Raji (cell line): ENCODE measurements at regions not wholly inside any gene's neighbourhood (a gene's known extent, or its start where the extent isn't known, plus 50 kb on each side); places are given as distances from the start of the nearest gene placed in this dataset.

Source experiments
- POLR2A ChIP-seq: IDR thresholded peaks from 2 replicates; pipeline ENCODE4 v1.6.1; 2011; ENCODE audit warnings: low read depth, low read length, control low read depth; ENCODE audit not compliant: insufficient read depth

- no peak for TF ChIP-seq POLR2A
Observed at GRCh38 chr5:123937230-123937629, 425.3 kb downstream of the CSNK1G3 start.

- TF ChIP-seq POLR2A: no peak
Observed at GRCh38 chr5:123936548-123936947, 424.6 kb downstream of the CSNK1G3 start.

- no peak for TF ChIP-seq POLR2A
Observed at GRCh38 chr5:123929055-123929474, 417.1 kb downstream of the CSNK1G3 start.

DNA sequence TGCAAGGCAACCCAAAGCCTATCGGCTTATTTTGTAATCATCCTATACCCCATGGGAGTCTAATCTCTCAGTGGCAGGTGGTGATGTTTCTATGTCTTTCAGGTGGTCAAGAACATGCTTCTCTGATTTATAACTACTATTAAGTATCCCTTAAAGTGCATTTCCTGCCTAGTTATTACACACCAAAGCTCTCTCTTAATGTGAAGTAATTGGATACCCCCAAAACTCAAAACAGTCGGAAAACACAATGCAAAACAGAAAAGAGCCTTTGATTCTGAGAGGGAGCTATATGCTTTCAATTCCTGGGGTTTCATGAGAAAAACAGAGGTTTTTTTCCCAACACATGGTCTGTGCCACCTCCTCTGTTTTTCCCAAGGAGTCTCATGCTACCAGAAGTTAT is 416.4 kb downstream of the CSNK1G3 start:
- TF ChIP-seq POLR2A: no peak

DNA sequence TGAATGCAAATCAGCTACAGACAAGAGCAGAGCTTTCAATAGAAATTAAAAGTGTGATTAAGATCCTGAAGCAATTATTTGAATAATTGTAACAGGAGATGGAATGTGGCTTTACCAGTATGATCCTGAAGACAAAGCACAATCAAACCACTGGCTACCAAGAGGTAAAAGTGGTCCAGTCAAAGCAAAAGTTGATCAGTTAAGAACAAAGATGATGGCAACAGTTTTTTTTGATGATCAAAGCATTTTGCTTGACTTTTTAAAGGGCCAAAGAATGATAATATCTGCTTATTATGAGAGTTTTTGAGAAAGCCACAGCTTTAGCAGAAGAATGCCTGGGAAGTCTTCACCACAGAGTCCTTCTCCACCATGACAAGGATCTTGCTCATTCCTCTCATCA is 409.2 kb downstream of the CSNK1G3 start:
- no peak for TF ChIP-seq POLR2A

GRCh38 chr5:123916345-123917121 is 404.6 kb downstream of the CSNK1G3 start:
- TF ChIP-seq POLR2A: no peak

- no peak for TF ChIP-seq POLR2A
Observed at GRCh38 chr5:123914333-123914732, 402.4 kb downstream of the CSNK1G3 start.

- TF ChIP-seq POLR2A: no peak
Observed at GRCh38 chr5:123907349-123907748, 395.4 kb downstream of the CSNK1G3 start.

- TF ChIP-seq POLR2A: no peak
Observed at GRCh38 chr5:123906698-123907295, 394.8 kb downstream of the CSNK1G3 start.

DNA sequence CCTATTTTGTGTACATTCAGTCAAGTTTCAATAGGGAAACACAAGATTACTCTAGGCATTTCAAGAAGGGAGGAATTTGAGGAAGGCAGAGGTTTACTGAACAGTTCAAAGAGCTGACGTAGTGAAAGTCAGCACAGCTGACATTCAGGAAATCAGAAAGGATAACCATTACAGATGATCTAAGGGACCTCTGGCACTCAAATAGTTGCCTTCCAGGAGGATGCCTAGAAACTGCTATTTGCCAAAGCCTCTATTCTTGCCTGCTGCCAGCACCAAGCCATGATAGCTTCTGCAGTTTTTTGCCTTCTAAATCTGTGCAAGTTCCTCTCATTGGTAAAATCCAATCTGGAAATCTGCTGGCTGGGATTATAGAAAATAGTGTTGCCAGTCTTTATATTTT is 373.1 kb downstream of the CSNK1G3 start:
- no peak for TF ChIP-seq POLR2A

GRCh38 chr5:123882965-123883345 is 371.0 kb downstream of the CSNK1G3 start:
- TF ChIP-seq POLR2A: no peak

- no peak for TF ChIP-seq POLR2A
Observed at GRCh38 chr5:123882319-123882964, 370.5 kb downstream of the CSNK1G3 start.

GRCh38 chr5:123881759-123882244 is 369.8 kb downstream of the CSNK1G3 start:
- no peak for TF ChIP-seq POLR2A

DNA sequence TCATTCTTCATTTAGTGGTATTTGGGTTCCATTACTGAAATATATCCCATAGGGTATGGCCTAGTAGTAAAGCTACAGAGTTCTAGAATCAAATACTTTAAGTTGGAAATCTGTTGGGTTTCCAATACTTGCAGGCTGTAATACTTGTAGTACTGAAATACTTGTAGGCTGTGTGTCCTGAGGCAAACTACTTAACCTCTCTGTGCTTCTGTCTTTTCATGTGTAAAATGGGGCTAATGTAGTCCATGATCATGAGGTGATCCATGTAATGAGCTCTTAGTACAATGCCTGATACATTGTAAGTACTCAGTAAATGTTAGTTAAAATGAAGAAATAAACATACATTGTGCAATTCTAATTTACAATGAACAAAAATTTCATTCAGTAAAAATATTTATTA is 368.9 kb downstream of the CSNK1G3 start:
- TF ChIP-seq POLR2A: no peak

DNA sequence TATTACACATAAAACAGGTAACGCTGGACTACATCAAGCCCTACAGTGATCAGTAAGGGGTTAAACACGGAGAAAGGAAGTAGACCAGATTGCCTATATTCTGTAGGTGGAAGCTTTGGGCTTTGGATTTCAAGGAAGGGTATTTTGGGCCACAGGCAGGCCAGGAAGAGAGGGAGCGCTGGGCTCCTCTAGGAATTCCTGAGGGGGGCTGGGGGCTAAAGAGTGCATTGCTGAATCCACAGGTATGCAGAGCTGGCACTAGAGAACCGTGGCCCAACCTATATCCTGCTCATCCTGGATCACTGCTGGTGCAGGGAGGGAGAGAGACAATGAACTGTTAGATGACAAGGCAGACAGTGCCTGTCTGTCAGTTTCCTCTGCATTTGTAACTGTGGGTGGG is 367.1 kb downstream of the CSNK1G3 start:
- no peak for TF ChIP-seq POLR2A

DNA sequence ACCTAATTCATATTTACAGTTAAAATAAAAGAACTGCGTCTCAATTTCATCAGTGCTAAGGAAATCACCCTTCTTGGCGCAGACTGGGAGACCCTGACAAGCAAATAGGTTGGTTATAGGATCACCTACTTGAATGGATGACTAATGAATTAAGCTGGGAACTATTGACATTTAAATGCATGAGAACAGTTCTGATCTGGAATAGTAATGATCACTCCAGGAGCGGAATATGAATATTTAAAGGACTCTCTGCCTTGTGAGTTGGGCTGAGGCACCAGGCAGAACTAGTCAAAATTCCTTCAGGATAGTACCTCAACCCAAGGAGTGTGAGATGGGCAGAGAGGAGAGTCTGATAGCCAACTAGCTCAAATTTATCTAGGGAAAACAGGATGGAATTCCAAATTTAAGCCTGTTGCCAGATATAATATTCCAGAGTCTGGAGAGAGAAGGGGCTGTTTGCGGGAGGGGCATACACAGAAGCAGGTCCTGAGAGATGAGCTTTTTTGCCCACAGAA is 364.4 kb downstream of the CSNK1G3 start:
- TF ChIP-seq POLR2A: no peak
